Endometrium (tissue), 2 donors: ENCODE measurements at regions not wholly inside any gene's neighbourhood (a gene's known extent, or its start where the extent isn't known, plus 50 kb on each side); places are given as distances from the start of the nearest gene placed in this dataset.
"Not testable (repeated sequence)": the region's sequence is repeated elsewhere in the genome, so short reads cannot be mapped to it uniquely, and the experiment has no call there.

ENCODE experiments used
- FAIRE-seq: peaks from 2 replicates; lab custom pipeline; 2012; peaks lifted over from hg19 to GRCh38; lab: Jason Lieb, UNC
- donor health status: control.
- donor health status: control.

- no peak for FAIRE-seq
Measured at GRCh38 chr3:73863546-73864079, 238.9 kb upstream of the PDZRN3 start.

DNA sequence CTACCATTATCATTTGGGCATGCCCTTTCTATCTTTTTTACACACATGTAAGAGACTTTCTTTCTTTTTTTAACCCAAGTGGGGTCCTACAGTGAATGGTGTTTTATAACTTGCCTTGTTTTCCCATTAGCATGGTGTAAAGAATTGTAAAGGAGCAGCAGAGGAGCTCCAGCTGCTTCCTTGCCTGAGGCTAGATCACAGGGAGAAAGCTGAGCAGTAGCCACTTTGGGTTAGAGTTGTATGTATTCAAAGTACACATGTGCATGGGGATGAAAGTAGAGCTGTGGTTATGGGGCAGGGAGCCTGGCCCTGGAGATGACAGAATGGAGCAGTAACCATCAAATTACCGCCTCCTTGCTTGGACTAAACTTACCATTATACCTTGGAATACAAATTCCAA, 231.1 kb upstream of the PDZRN3 start:
- no peak for FAIRE-seq

- FAIRE-seq = peak; percentile 93
Measured at GRCh38 chr3:73848173-73848906, 223.6 kb upstream of the PDZRN3 start.

GRCh38 chr3:73846951-73847350, 222.2 kb upstream of the PDZRN3 start:
- no peak for FAIRE-seq

DNA sequence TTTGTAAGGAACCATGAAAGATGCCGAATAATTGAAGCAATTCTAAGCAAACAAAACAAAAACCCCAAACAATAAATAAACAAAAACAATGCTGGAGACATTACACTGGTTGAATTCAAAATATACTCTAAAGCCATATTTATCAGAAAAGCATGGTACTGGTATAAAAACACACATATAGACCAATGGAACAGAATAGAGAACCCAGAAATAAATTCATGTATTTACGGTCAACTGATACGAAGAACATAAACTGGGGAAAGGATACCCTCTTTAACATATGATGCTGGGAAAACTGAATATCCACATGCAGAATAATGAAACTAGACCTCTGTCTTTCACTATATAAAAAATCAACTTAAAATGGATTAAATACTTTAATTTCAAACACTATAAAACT, 214.3 kb upstream of the PDZRN3 start:
- FAIRE-seq = no peak

DNA sequence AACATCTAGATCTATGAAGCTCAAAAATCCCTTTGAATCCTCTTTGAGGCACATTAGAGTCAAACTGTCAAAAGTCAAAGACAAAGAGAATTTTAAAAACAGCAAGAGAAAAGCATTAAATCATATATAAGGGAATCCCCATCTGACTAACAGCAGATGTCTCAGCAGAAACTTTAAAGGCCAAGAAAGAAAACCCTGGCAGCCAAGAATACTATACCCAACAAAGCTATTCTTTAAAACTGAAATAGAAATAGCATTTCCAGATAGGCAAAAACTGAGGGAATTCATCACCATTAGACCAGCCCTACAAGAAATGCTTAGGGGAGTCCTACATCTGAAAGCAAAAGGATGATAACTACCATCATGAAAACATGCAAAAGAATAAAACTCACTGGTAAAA, 211.2 kb upstream of the PDZRN3 start:
- no peak for FAIRE-seq

- no peak for FAIRE-seq
Measured at GRCh38 chr3:73832426-73832825, 207.7 kb upstream of the PDZRN3 start.

DNA sequence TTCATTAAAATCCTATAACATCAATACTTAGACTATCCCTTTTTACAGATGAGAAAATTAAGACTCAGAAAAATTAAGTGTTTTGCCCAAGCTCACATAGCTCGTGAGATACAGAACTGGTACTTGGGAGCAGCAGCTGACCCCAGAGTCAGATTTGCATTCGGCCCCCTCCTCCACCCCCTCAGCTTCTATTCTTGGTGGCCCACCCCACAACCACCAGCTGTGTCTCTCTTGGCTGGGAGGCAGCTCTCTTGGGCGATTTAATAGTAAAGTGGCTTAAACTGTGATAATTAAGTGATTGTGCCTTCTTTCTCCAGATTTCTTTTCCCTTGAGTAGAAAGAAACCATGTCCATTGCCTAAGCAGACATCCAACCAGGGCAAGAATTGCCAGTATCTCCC, 203.6 kb upstream of the PDZRN3 start:
- FAIRE-seq = no peak

DNA sequence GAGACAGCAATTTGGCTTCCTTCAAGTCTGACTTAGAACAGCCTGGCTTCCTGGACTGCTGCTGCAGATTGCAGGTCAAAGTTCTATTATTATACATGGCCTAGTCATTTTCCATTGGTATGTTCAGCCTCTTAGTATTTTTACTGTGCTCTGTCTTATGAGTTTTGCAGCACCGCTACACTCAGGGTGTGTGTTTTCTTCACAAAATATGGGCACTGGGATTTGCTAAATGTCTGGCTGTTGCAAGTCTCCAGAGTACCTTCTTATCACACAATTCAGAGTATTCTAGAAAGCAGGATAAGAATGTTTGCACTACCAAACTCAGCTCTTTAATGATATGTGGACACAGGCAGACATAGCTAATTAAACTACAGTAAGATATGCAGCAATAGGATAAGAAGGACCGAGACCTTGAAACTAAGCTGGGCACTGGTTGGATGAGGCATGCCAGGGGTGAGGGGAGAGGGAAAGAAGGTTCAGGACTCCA, 203.0 kb upstream of the PDZRN3 start:
- no peak for FAIRE-seq

DNA sequence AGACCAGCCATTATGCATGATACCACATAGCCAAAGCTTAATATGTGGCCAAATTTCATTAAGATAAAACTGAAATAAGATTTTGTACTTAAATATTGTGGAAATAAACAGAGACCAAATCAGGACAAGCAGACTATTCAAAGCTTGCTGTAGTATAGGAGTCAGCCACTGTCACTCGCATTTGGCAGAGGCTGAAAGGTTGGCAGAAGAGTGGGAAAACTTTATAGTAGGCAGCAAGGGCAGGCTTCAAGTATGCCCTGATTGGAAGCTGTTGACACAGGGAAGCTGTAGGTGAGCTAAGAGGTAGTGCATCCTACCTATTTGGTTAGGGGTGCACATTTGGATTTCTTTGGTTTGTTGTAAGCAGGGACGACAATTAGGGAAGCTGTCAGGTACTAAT, 202.5 kb upstream of the PDZRN3 start:
- no peak for FAIRE-seq

GRCh38 chr3:73820896-73821295, 196.2 kb upstream of the PDZRN3 start:
- FAIRE-seq = not testable (repeated sequence)

DNA sequence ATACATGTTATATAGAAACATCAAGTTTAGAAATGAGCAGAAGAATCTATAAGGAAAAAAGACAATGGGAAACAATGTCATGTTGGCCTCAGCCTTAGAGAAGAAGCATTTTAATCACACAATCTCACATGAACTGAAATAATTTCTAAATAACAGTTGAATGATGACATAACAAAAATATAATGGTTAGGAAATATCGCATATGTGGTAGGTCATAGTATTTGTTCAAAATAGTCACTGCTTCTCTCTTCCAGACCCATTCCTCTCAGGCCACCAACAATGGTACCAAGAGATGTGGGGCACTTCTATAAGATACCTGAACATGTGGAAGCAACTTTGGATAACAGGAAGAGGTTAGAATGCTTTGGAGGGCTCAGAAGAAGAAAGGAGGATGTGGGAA, 195.7 kb upstream of the PDZRN3 start:
- no peak for FAIRE-seq

GRCh38 chr3:73815966-73816365, 191.2 kb upstream of the PDZRN3 start:
- no peak for FAIRE-seq

DNA sequence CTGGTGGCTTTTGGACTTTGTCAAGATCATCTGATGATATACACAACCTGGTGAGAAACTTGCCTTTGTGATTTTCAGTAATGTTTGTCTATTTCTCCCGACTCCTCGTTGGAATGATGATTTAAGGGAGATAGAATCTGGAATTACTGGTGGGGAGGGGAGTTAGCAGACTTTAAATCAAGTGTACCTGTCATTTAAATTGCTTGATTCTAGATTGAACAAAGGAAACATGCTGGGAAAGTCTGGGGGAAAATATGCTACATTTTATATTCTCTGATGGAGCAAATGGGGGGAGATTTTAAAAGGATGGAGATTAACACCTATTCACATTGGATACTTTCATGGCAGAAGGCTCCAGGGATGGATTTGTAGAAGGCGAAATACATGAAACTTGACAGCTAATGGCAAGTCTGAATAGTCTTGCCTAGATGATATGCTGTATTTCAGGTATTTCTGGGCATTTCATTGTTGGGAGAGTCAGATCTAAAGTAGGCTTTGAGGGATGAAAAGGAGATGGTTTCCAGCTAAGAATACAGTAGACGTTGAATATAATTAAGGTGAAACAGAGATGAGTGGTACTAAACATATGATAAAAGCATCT, 189.1 kb upstream of the PDZRN3 start:
- no peak for FAIRE-seq

- FAIRE-seq = no peak
Measured at GRCh38 chr3:73813291-73813690, 188.6 kb upstream of the PDZRN3 start.

GRCh38 chr3:73812054-73812453, 187.3 kb upstream of the PDZRN3 start:
- no peak for FAIRE-seq

DNA sequence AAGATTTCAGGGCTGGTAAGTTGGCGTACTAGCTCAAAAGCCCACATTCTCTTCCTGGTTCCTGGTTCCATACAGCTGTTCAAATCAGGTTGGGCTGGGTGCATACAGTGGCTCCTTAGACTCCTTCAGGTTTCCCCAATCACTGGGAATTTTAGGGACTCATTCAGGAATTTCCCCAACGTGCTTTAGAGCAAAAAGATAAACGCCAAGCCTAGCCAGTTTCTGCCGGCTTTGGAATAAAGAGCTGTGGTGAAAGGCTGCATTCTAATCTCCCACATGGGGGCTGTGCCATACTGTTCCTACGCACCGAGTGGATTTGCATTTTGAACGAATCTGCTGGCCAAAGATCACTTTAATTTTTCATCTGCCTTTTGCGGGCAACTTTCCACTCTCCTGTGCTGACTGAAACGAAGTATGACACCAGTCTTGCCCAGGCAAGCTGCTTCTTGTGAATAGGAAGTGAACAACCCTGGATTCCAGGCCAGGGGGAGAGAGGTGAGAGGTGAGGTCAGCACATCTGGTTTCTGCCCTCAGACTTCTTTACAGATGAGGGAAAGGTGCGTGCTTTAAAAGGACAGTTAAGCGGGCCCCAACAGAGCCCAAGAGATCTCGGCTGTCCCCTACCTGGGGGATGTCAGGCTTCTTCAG, 184.2 kb upstream of the PDZRN3 start:
- FAIRE-seq = no peak

- FAIRE-seq = no peak
Measured at GRCh38 chr3:73805435-73805834, 180.7 kb upstream of the PDZRN3 start.

DNA sequence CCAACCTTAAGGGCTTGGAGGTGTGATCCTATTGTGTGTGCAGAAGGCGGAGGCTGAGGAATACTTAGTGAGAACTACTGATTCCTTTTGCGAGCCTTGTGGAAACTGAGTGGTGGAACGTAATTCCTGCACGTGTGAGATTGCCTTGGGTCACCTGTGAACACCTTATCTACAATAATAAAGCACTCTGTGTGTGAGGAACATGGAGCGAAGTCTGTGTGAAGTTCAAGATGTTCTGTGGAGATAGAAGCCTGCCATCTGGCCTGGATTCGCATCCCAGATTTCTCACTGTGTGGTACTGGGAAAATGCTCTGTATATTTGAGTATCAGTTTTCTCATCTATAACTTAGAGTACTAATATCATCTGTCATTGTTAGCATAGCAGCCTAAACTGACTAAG, 179.5 kb upstream of the PDZRN3 start:
- no peak for FAIRE-seq

DNA sequence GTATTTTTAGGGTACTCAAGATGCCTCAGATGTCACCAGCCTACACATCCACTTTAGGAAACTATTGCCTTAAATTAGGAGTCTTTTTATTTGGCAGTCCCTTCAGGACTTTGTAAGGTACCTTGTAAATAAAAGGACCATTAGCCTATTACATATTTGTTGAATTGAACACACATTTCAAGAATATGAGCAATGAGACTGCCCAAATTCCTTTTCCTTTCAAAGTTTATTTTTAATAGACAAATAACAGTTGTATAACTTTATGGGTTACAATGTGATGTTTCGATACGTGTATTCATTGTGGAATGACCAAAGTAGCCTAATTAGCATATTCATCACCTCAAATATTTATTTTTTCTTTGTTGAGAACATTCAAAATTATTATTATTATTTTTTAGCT, 176.7 kb upstream of the PDZRN3 start:
- FAIRE-seq = no peak

DNA sequence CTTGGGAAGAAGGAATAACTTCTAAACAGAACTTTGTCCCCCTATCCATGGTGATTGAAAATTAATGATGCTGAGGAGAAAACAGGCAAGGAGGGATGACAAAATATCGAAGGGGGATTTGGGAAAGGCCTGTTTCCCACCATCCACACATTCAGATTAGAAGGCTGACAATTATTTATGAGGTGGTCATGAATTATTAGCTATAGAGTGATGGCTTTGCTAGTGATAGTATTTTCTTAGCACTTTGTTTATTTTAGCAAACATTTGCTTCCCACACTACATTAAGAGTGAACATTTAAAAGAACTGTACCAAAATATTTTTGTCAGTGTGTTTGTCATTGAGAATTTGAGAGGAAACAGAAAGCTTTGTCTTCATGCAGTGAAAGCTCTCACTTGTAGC, 172.6 kb upstream of the PDZRN3 start:
- no peak for FAIRE-seq

DNA sequence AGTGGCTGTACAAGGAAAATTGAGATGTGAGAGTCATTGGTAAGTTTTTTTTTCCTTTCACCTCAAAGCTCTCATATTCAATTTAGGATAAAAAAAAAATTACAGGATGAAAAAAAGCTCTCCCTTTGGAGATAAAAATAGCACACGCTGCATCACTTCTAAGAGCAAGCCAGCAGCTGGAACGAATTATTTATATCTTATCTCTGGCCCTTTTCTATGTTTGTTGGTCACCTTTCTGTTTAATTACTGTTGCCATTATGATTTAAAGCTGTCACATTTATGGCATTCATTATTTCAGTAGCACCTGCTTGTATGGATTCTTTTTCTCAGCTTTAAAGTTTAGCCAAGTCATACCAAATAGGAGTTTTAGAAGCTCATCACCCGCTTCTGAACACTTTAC, 171.6 kb upstream of the PDZRN3 start:
- FAIRE-seq = no peak

- no peak for FAIRE-seq
Measured at GRCh38 chr3:73791356-73791755, 166.6 kb upstream of the PDZRN3 start.
